Endothelial cell of umbilical vein (primary cell): ENCODE measurements at regions not wholly inside any gene's neighbourhood (a gene's known extent, or its start where the extent isn't known, plus 50 kb on each side); places are given as distances from the start of the nearest gene placed in this dataset.

Experiments
- BruUV-seq: library from RNA; stranded (reverse); fragments of 400-500 nt; replicated peaks from 2 replicates; lab custom pipeline; 2021; lab: Mats Ljungman, UMichigan
- CTCF ChIA-PET: fragments of 300-600, 350-600 bp; sonication (Branson Sonifier 250); formaldehyde crosslinking; loops from one replicate; lab custom pipeline; 2021; ENCODE audit warnings: antibody characterized with exemption, inconsistent platforms; lab: Charles Lee
- POLR2A ChIA-PET: fragments of 300-600, 350-600 bp; sonication (Branson Sonifier 250); formaldehyde crosslinking; loops from one replicate; lab custom pipeline; 2021; ENCODE audit warnings: antibody characterized with exemption, inconsistent platforms; lab: Charles Lee
- DNase-seq: peaks from one replicate; pipeline ENCODE4 v3.0.0-alpha.2; 2011; ENCODE audit warnings: low read depth, low spot score
- FAIRE-seq: peaks from 2 replicates; lab custom pipeline; 2011; peaks lifted over from hg19 to GRCh38; lab: Jason Lieb, UNC
- H2AFZ ChIP-seq: 2 replicates; pipeline ENCODE4 v1.6.0; 2012; ENCODE audit warnings: low read depth, low read length, control low read depth, inconsistent platforms
- H3K27ac ChIP-seq: 2 replicates; pipeline ENCODE4 v1.5.1; 2011; ENCODE audit warnings: low read depth, mild to moderate bottlenecking, control low read depth, low read length, moderate library complexity; ENCODE audit not compliant: insufficient read depth
- H3K27me3 ChIP-seq, 2 experiments: 2 replicates each; pipeline versions ENCODE4 v1.6.0 to v1.6.1; 2011; ENCODE audit warnings: low read length in 2 of 2, mixed read lengths in 1 of 2; ENCODE audit not compliant: control insufficient read depth in 2 of 2, insufficient read depth in 2 of 2
- H3K36me3 ChIP-seq, 2 experiments: 2 replicates in 1 of 2; 3 replicates in 1 of 2; pipeline ENCODE4 v1.5.1; 2011; ENCODE audit warnings: low read length in 2 of 2, mild to moderate bottlenecking in 1 of 2, moderate library complexity in 1 of 2; ENCODE audit not compliant: control insufficient read depth in 2 of 2, insufficient read depth in 2 of 2; ENCODE audit errors: extremely low read depth in 1 of 2
- H3K4me1 ChIP-seq: 3 replicates; pipeline ENCODE4 v1.5.1; 2011; ENCODE audit warnings: mild to moderate bottlenecking, low read length; ENCODE audit not compliant: control insufficient read depth, insufficient read depth; ENCODE audit errors: extremely low read depth
- H3K4me2 ChIP-seq: 2 replicates; pipeline ENCODE4 v1.6.1; 2011; ENCODE audit warnings: low read length, control low read depth, mixed read lengths; ENCODE audit not compliant: insufficient read depth
- H3K4me3 ChIP-seq, 3 experiments: fragments of 200-600 bp in 1 of 3; sonication (generic), shearing (Covaris generic) in 1 of 3; replicated peaks in 1 of 3; 2 replicates each; pipeline ENCODE4 v1.5.1; 2011 to 2016; ENCODE audit warnings: control low read depth in 3 of 3, low read length in 3 of 3, mild to moderate bottlenecking in 2 of 3, inconsistent platforms in 1 of 3, low read depth in 1 of 3, moderate library complexity in 1 of 3; ENCODE audit not compliant: insufficient read depth in 1 of 3
- H3K79me2 ChIP-seq: 2 replicates; pipeline ENCODE4 v1.6.0; 2012; ENCODE audit warnings: low read length, inconsistent platforms; ENCODE audit not compliant: control insufficient read depth, insufficient read depth
- H3K9ac ChIP-seq: replicated peaks from 2 replicates; pipeline ENCODE3; 2011; ENCODE audit warnings: low read length, control low read depth; ENCODE audit not compliant: insufficient read depth; ENCODE audit errors: extremely low read depth
- H3K9me1 ChIP-seq: replicated peaks from 3 replicates; pipeline ENCODE4 v1.6.0; 2011; ENCODE audit warnings: mild to moderate bottlenecking, low read length; ENCODE audit not compliant: control insufficient read depth, insufficient read depth; ENCODE audit errors: extremely low read depth
- H3K9me3 ChIP-seq: replicated peaks from 2 replicates; pipeline ENCODE4 v1.5.1; 2012; ENCODE audit warnings: low read length, inconsistent platforms; ENCODE audit not compliant: control insufficient read depth, insufficient read depth
- H4K20me1 ChIP-seq: replicated peaks from 2 replicates; pipeline ENCODE3; 2011; ENCODE audit warnings: mild to moderate bottlenecking, low read length; ENCODE audit not compliant: control insufficient read depth, insufficient read depth; ENCODE audit errors: extremely low read depth
- EZH2 ChIP-seq: IDR thresholded peaks from 2 replicates; pipeline ENCODE4 v1.6.1; 2012; ENCODE audit warnings: borderline replicate concordance, low read depth, mild to moderate bottlenecking, moderate library complexity, low read length, inconsistent platforms; ENCODE audit not compliant: severe bottlenecking
- MAX ChIP-seq: IDR thresholded peaks from 2 replicates; pipeline ENCODE4 v1.6.1; 2011; ENCODE audit not compliant: insufficient read depth, insufficient read length
- POLR2A ChIP-seq: IDR thresholded peaks from 2 replicates; pipeline ENCODE4 v1.6.1; 2012; ENCODE audit warnings: low read depth, mild to moderate bottlenecking, control low read depth, low read length
- dilution Hi-C: fragments of 300-500 bp; cut with MboI; formaldehyde crosslinking; loops from one replicate; pipeline ENCODE4 v1.15.0; 2019; ENCODE audit warnings: low sequenced_read_pairs; ENCODE audit not compliant: extremely low pct_ligation_motif_present
- intact Hi-C: fragments of 100-400 bp; cut with micrococcal nuclease; formaldehyde crosslinking; loops from one replicate; pipeline ENCODE4 v1.10.0; 2022
- TF ChIP-seq, protein P1 (sequence below), 2 donors: IDR thresholded peaks; 1 replicate in 1 of 2; 2 replicates in 1 of 2; pipeline ENCODE4 v1.5.1; 2011; ENCODE audit warnings: low read length in 2 of 2, mild to moderate bottlenecking in 2 of 2, moderate library complexity in 2 of 2, control low read depth in 1 of 2, inconsistent platforms in 1 of 2, low read depth in 1 of 2; ENCODE audit not compliant: insufficient read depth in 1 of 2; ENCODE audit errors: extremely low read depth in 1 of 2

- H3K9me1 ChIP-seq, result no peaks in the 10 kb centered on the region
- intact Hi-C loops (no loop called here), dilution Hi-C loops (no loop called here)
- ChIA-PET CTCF (no interaction called here), POLR2A (no interaction called here)
- FAIRE-seq, result no peak
- no peak overlapping the region for H3K9ac ChIP-seq
- H3K79me2 ChIP-seq, result no peaks in the 10 kb centered on the region
- TF ChIP-seq EZH2 (no peak), POLR2A (no peak), MAX (no peak)
- TF ChIP-seq, protein P1, sequence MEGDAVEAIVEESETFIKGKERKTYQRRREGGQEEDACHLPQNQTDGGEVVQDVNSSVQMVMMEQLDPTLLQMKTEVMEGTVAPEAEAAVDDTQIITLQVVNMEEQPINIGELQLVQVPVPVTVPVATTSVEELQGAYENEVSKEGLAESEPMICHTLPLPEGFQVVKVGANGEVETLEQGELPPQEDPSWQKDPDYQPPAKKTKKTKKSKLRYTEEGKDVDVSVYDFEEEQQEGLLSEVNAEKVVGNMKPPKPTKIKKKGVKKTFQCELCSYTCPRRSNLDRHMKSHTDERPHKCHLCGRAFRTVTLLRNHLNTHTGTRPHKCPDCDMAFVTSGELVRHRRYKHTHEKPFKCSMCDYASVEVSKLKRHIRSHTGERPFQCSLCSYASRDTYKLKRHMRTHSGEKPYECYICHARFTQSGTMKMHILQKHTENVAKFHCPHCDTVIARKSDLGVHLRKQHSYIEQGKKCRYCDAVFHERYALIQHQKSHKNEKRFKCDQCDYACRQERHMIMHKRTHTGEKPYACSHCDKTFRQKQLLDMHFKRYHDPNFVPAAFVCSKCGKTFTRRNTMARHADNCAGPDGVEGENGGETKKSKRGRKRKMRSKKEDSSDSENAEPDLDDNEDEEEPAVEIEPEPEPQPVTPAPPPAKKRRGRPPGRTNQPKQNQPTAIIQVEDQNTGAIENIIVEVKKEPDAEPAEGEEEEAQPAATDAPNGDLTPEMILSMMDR (IDR thresholded peaks at IDR 0.05; ENCODE audit: extremely low read depth in 1 of 2, insufficient read depth in 1 of 2, low read depth in 1 of 2, low read length in 2 of 2), result no peak
- peaks cover 2% of the 10 kb centered on the region for H3K9me3 ChIP-seq
- no peaks in the 10 kb centered on the region for H3K4me1 ChIP-seq
- BruUV-seq, result no TSS peak
- no peaks in the 10 kb centered on the region for H4K20me1 ChIP-seq
- no peak overlapping the region for H3K4me3 ChIP-seq
- H3K27ac ChIP-seq, result no peak overlapping the region
- DNase-seq, result no peak
- no peak overlapping the region for H3K4me2 ChIP-seq
- no peaks in the 10 kb centered on the region for H3K36me3 ChIP-seq
- no peaks in the 10 kb centered on the region for H3K27me3 ChIP-seq
- H2AFZ ChIP-seq, result no peak overlapping the region
Observed at GRCh38 chr13:111552891-111553655, 232.6 kb downstream of the TEX29 start.
